ENCODE measurements at regions not wholly inside any gene's neighbourhood (a gene's known extent, or its start where the extent isn't known, plus 50 kb on each side); places are given as distances from the start of the nearest gene placed in this dataset.

GRCh38 chr16:35881654-35882053 lies 2422.2 kb downstream of the TP53TG3F start:
- Histone ChIP-seq H4K20me1 (ENCODE audit: insufficient read depth, low read length) (no peaks in the 10 kb centered on the region), H3K4me1 (ENCODE audit: insufficient read depth, low read length) (no peaks in the 10 kb centered on the region), H3K4me3 (ENCODE audit: insufficient read depth, low read length) (no peak overlapping the region), H3K9me3 (ENCODE audit: low read depth, low read length) (no peaks in the 10 kb centered on the region), H3K27me3 (ENCODE audit: insufficient read depth, low read length) (no peaks in the 10 kb centered on the region), H3K79me2 (ENCODE audit: insufficient read depth, low read length) (no peaks in the 10 kb centered on the region), H3K27ac (ENCODE audit: low read depth, low read length) (no peak overlapping the region), H3K4me2 (ENCODE audit: insufficient read depth, low read length) (no peak overlapping the region), H2AFZ (ENCODE audit: low read length) (no peak overlapping the region), H3K36me3 (ENCODE audit: insufficient read depth, low read length) (no peaks in the 10 kb centered on the region)
- no peak for TF ChIP-seq CTCF (IDR thresholded peaks at IDR 0.05; ENCODE audit: extremely low read depth, low read depth, low read length)
- DNase-seq (ENCODE audit: insufficient read length, low spot score, missing footprints) = no peak

GRCh38 chr16:35906440-35906839 lies 2447.0 kb downstream of the TP53TG3F start:
- Histone ChIP-seq H3K4me1 (ENCODE audit: insufficient read depth, low read length) (no peaks in the 10 kb centered on the region), H3K36me3 (ENCODE audit: insufficient read depth, low read length) (no peaks in the 10 kb centered on the region), H3K9me3 (ENCODE audit: low read depth, low read length) (peaks cover 5% of the 10 kb centered on the region), H2AFZ (ENCODE audit: low read length) (no peak overlapping the region), H3K4me3 (ENCODE audit: insufficient read depth, low read length) (no peak overlapping the region), H3K27me3 (ENCODE audit: insufficient read depth, low read length) (no peaks in the 10 kb centered on the region), H3K79me2 (ENCODE audit: insufficient read depth, low read length) (no peaks in the 10 kb centered on the region), H4K20me1 (ENCODE audit: insufficient read depth, low read length) (no peaks in the 10 kb centered on the region), H3K4me2 (ENCODE audit: insufficient read depth, low read length) (no peak overlapping the region), H3K27ac (ENCODE audit: low read depth, low read length) (no peak overlapping the region)
- no peak for TF ChIP-seq CTCF (IDR thresholded peaks at IDR 0.05; ENCODE audit: extremely low read depth, low read depth, low read length)
- no peak for DNase-seq (ENCODE audit: insufficient read length, low spot score, missing footprints)

- Histone ChIP-seq H3K9me3 (ENCODE audit: low read depth, low read length) (peaks cover 4% of the 10 kb centered on the region), H3K4me2 (ENCODE audit: insufficient read depth, low read length) (no peak overlapping the region), H2AFZ (ENCODE audit: low read length) (no peak overlapping the region), H3K4me1 (ENCODE audit: insufficient read depth, low read length) (no peaks in the 10 kb centered on the region), H3K79me2 (ENCODE audit: insufficient read depth, low read length) (no peaks in the 10 kb centered on the region), H3K27ac (ENCODE audit: low read depth, low read length) (no peak overlapping the region), H3K36me3 (ENCODE audit: insufficient read depth, low read length) (no peaks in the 10 kb centered on the region), H3K4me3 (ENCODE audit: insufficient read depth, low read length) (no peak overlapping the region), H3K27me3 (ENCODE audit: insufficient read depth, low read length) (no peaks in the 10 kb centered on the region), H4K20me1 (ENCODE audit: insufficient read depth, low read length) (no peaks in the 10 kb centered on the region)
- no peak for TF ChIP-seq CTCF (IDR thresholded peaks at IDR 0.05; ENCODE audit: extremely low read depth, low read depth, low read length)
- no peak for DNase-seq (ENCODE audit: insufficient read length, low spot score, missing footprints)
Measured at GRCh38 chr16:35908152-35908551, 2448.7 kb downstream of the TP53TG3F start.

GRCh38 chr16:35908942-35909341 lies 2449.5 kb downstream of the TP53TG3F start:
- peaks cover 2% of the 10 kb centered on the region for H3K9me3 ChIP-seq (ENCODE audit: low read depth, low read length)
- no peak overlapping the region for H2AFZ ChIP-seq (ENCODE audit: low read length)
- no peak overlapping the region for H3K4me3 ChIP-seq (ENCODE audit: insufficient read depth, low read length)
- no peaks in the 10 kb centered on the region for H3K79me2 ChIP-seq (ENCODE audit: insufficient read depth, low read length)
- no peaks in the 10 kb centered on the region for H3K36me3 ChIP-seq (ENCODE audit: insufficient read depth, low read length)
- no peak for TF ChIP-seq CTCF (IDR thresholded peaks at IDR 0.05; ENCODE audit: extremely low read depth, low read depth, low read length)
- H3K27me3 ChIP-seq (ENCODE audit: insufficient read depth, low read length) = no peaks in the 10 kb centered on the region
- no peak for DNase-seq (ENCODE audit: insufficient read length, low spot score, missing footprints)
- no peaks in the 10 kb centered on the region for H4K20me1 ChIP-seq (ENCODE audit: insufficient read depth, low read length)
- no peak overlapping the region for H3K4me2 ChIP-seq (ENCODE audit: insufficient read depth, low read length)
- no peaks in the 10 kb centered on the region for H3K4me1 ChIP-seq (ENCODE audit: insufficient read depth, low read length)
- no peak overlapping the region for H3K27ac ChIP-seq (ENCODE audit: low read depth, low read length)

All from osteoblast (primary cell).